HG02938 (cell line): ENCODE measurements at regions not wholly inside any gene's neighbourhood (a gene's known extent, or its start where the extent isn't known, plus 50 kb on each side); places are given as distances from the start of the nearest gene placed in this dataset.
"Not testable (repeated sequence)": the region's sequence is repeated elsewhere in the genome, so short reads cannot be mapped to it uniquely, and the experiment has no call there.

Experiments
- ATAC-seq: cut with Tn5 transposase; IDR thresholded peaks from one replicate; pipeline ENCODE4 v1.9.1; 2021; ENCODE audit warnings: mild to moderate bottlenecking, moderate library complexity; ENCODE audit not compliant: unreplicated experiment

- ATAC-seq = no peak
Measured at GRCh38 chr2:234375176-234375880, 121.6 kb downstream of the ARL4C start.

- ATAC-seq = no peak
Measured at GRCh38 chr2:234374736-234375135, 122.1 kb downstream of the ARL4C start.

- ATAC-seq = no peak
Measured at GRCh38 chr2:234374150-234374508, 122.8 kb downstream of the ARL4C start.

- no peak for ATAC-seq
Measured at GRCh38 chr2:234373481-234374149, 123.3 kb downstream of the ARL4C start.

GRCh38 chr2:234373060-234373459 lies 123.8 kb downstream of the ARL4C start:
- no peak for ATAC-seq

- ATAC-seq = no peak
Measured at GRCh38 chr2:234372506-234372905, 124.4 kb downstream of the ARL4C start.

GRCh38 chr2:234368861-234369261 lies 128.0 kb downstream of the ARL4C start:
- no peak for ATAC-seq

- ATAC-seq = no peak
Measured at GRCh38 chr2:234366891-234367290, 130.0 kb downstream of the ARL4C start.

GRCh38 chr2:234364661-234365060 lies 132.2 kb downstream of the ARL4C start:
- no peak for ATAC-seq

- no peak for ATAC-seq
Measured at GRCh38 chr2:234363647-234364294, 133.1 kb downstream of the ARL4C start.

GRCh38 chr2:234363011-234363487 lies 133.8 kb downstream of the ARL4C start:
- ATAC-seq = no peak

- ATAC-seq = not testable (repeated sequence)
Measured at GRCh38 chr2:234360313-234360975, 136.4 kb downstream of the ARL4C start.

- ATAC-seq = no peak
Measured at GRCh38 chr2:234357666-234358065, 139.2 kb downstream of the ARL4C start.

GRCh38 chr2:234355808-234356365 lies 141.0 kb downstream of the ARL4C start:
- ATAC-seq = no peak

- ATAC-seq = no peak
Measured at GRCh38 chr2:234355021-234355720, 141.7 kb downstream of the ARL4C start.

- no peak for ATAC-seq
Measured at GRCh38 chr2:234352270-234352669, 144.6 kb downstream of the ARL4C start.

- not testable (repeated sequence) for ATAC-seq
Measured at GRCh38 chr2:234351866-234352265, 145.0 kb downstream of the ARL4C start.

- ATAC-seq = no peak
Measured at GRCh38 chr2:234348081-234348480, 148.8 kb downstream of the ARL4C start.

GRCh38 chr2:234345921-234346320 lies 151.0 kb downstream of the ARL4C start:
- no peak for ATAC-seq

- ATAC-seq = no peak
Measured at GRCh38 chr2:234344012-234344411, 152.9 kb downstream of the ARL4C start.
